RWPE1 (cell line): ENCODE measurements at regions not wholly inside any gene's neighbourhood (a gene's known extent, or its start where the extent isn't known, plus 50 kb on each side); places are given as distances from the start of the nearest gene placed in this dataset.

Experiments used
- CTCF ChIA-PET: fragments of 350-600 bp; sonication (Branson Sonifier 250); formaldehyde crosslinking; extraction: SDS; loops from one replicate; lab custom pipeline; 2021; lab: Yijun Ruan, JAX
- POLR2A ChIA-PET: fragments of 400-600 bp; formaldehyde crosslinking; extraction: SDS; loops from one replicate; lab custom pipeline; 2020; ENCODE audit warnings: antibody characterized with exemption; ENCODE audit not compliant: low non-redundant PET; lab: Yijun Ruan, JAX
- DNase-seq: peaks from one replicate; pipeline ENCODE4 v3.0.0; 2012; ENCODE audit warnings: low spot score
- H3K27ac ChIP-seq: fragments of 450-650 bp; 2 replicates; pipeline ENCODE4 v1.5.1; 2017
- TF ChIP-seq, protein P1 (sequence below): fragments of 450-650 bp; conservative IDR thresholded peaks from 2 replicates; pipeline ENCODE4 v1.5.1; 2017; ENCODE audit warnings: low read depth, mild to moderate bottlenecking

DNA sequence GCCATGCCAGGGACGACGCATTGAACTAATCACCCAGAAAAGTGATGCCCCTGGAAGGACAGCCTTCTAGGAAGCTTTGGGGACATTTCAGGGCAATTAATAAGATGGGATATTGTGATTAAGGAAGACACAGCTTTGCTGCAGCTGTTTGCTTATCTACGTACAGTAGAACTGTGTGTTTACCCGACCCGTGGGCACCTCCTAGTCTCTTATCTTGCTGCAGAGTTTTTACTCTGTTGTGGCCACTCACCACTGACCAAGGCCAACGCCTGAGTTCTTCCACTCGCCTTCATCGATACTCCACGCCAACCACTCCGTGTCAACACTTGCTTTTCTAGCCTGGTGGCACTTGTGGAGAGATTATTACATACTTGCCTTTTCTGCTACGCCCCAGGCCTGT, 105.9 kb upstream of the MLN start:
- ChIA-PET CTCF (no interaction called here), POLR2A (no interaction called here)
- DNase-seq, result no peak
- TF ChIP-seq, protein P1, sequence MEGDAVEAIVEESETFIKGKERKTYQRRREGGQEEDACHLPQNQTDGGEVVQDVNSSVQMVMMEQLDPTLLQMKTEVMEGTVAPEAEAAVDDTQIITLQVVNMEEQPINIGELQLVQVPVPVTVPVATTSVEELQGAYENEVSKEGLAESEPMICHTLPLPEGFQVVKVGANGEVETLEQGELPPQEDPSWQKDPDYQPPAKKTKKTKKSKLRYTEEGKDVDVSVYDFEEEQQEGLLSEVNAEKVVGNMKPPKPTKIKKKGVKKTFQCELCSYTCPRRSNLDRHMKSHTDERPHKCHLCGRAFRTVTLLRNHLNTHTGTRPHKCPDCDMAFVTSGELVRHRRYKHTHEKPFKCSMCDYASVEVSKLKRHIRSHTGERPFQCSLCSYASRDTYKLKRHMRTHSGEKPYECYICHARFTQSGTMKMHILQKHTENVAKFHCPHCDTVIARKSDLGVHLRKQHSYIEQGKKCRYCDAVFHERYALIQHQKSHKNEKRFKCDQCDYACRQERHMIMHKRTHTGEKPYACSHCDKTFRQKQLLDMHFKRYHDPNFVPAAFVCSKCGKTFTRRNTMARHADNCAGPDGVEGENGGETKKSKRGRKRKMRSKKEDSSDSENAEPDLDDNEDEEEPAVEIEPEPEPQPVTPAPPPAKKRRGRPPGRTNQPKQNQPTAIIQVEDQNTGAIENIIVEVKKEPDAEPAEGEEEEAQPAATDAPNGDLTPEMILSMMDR, result no peak
- H3K27ac ChIP-seq, result no peak overlapping the region

DNA sequence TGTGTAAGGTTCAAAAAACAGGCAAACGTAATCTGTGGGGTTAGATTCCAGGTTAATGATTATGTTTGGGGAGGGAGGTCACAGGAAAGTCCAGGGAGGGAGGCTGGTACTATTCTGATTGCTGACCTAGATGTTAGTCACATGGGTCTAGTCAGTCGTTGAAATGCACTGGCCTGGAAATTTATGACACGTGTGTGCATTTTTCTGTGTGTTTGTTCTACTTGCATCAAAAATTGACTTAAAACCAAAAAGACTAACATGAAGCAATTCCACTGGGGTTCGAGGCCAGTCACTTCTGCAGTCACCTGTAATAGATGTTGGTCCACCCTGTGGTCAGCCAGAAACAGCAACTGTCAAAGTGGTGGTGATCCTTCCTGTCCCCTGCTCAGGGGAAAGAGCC, 104.2 kb upstream of the MLN start:
- CTCF ChIA-PET, result no interaction called here
- DNase-seq, result no peak
- TF ChIP-seq, protein P1, result no peak
- POLR2A ChIA-PET, result no interaction called here
- H3K27ac ChIP-seq, result no peak overlapping the region

- CTCF ChIA-PET, result interaction anchor here (0.6 kb wide), 1 partner anchor 14 kb away, joined by 6 read pairs; no protein-coding TSS in a partner anchor
- no peak for DNase-seq
- TF ChIP-seq, protein P1, result no peak
- H3K27ac ChIP-seq, result no peak overlapping the region
- POLR2A ChIA-PET, result no interaction called here
These were observed 103.4 kb upstream of the MLN start for GRCh38 chr6:33907227-33907626.

- ChIA-PET CTCF (interaction anchor here (0.6 kb wide), 1 partner anchor 71 kb away, joined by 3 read pairs; no protein-coding TSS in a partner anchor), POLR2A (no interaction called here)
- DNase-seq, result peak; percentile 24
- H3K27ac ChIP-seq, result no peak overlapping the region
- TF ChIP-seq, protein P1, result no peak
These were observed 102.6 kb upstream of the MLN start for GRCh38 chr6:33906439-33906838.

DNA sequence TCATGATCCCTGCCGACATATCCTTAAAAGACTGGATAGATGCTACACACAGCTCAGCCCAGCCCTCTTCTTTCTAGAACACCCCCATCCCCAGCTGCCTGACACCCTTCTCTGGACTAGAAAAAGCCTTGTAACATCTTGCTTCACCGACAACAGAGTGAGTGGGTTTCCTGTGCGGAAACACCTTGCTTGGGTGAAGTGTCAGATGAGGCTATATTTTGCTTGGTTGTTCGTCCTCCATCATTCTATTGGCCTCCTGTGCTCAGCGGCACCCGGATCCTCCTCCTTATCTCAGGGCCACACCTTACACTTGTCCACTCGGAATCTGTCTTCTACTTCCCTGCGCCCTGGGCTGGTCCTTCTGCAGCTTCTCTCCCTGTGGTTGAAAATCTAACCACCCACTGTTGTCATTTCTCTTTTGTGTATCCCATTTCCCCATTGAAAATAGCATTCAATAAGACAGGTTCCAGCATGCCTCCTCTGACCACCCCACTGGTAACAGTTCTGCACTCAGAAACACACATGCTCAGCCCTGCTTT, 101.3 kb upstream of the MLN start:
- TF ChIP-seq, protein P1, result no peak
- ChIA-PET POLR2A (no interaction called here), CTCF (no interaction called here)
- no peak for DNase-seq
- H3K27ac ChIP-seq, result no peak overlapping the region

- DNase-seq, result no peak
- TF ChIP-seq, protein P1, result no peak
- no peak overlapping the region for H3K27ac ChIP-seq
- POLR2A ChIA-PET, result no interaction called here
- CTCF ChIA-PET, result no interaction called here
These were observed 100.9 kb upstream of the MLN start for GRCh38 chr6:33904747-33905065.
